ENCODE measurements at regions not wholly inside any gene's neighbourhood (a gene's known extent, or its start where the extent isn't known, plus 50 kb on each side); places are given as distances from the start of the nearest gene placed in this dataset.

DNA sequence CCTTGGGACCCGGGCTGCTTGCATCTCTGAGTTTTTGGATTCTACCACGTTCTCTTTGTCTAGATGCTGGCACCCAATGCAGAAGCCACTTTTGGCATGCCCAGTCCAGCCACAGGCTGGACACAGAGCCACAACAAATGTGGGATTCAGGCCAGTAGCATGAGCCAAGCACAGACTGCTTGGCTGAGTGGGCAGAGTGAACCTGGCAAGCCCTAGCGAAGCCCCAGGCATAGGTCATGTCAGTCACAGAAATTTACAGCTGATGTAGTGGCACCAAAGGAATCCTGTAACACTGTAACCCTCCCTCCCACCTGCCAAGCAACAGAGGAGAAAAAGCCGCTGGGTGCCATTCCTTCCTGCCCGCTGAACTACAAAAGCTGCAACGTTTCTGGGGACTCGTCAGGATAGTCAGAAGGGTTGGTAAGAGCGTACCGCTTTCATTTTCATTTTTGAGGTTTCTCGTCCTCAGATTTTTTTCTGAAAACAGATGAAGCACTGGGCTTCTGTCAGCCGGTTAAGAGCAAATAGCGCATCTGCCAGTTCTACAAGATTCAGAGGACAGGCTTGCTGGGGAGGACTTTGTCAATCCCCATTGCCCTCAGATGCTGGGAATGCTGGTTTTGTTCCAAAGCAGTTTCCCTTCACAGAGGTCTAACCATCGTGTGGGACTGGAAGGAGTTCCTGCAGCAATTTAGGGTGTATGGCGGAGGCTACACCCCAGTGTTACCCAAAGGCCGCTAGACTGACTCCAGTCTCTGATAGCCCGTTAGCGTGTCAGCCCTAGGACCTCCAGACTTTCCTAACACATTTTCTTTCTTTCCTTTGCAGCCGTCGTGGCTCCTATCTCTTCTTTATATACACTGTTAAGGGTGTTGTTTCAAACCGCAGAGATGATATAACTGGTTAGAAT is 399.0 kb downstream of the HTR1A start:
- H3K4me3 ChIP-seq (ENCODE audit: low read length): no peak overlapping the region
- Mint-ChIP-seq H3K27me3 (ENCODE audit: low read depth in 2 of 2) (no peaks in the 10 kb centered on the region), H3K4me3 (no peak overlapping the region), H3K27ac (no peak overlapping the region), H3K9me3 (peaks cover 12 to 22% of the 10 kb centered on the region in 2 donors), H3K36me3 (peaks cover 8% of the 10 kb centered on the region), H3K4me1 (no peaks in the 10 kb centered on the region)
- intact Hi-C loops (cut with micrococcal nuclease): no loop called here
- H3K27me3 ChIP-seq (ENCODE audit: control insufficient read depth, insufficient read depth, low read length): no peaks in the 10 kb centered on the region
- DNase-seq (no peak), ATAC-seq (no peak)
- H3K27ac ChIP-seq (ENCODE audit: low read length): no peak overlapping the region
- no peaks in the 10 kb centered on the region for H3K4me1 ChIP-seq (ENCODE audit: control insufficient read depth, insufficient read depth, low read length)
- 89% methylated on average over 17 of the region's 20 CpGs for WGBS (ENCODE audit: insufficient coverage)
- H3K9me3 ChIP-seq (ENCODE audit: control insufficient read depth, insufficient read depth, low read length): peaks cover 18% of the 10 kb centered on the region
- no peaks in the 10 kb centered on the region for H3K36me3 ChIP-seq (ENCODE audit: control insufficient read depth, insufficient read depth, low read length)
- TF ChIP-seq, protein P1, sequence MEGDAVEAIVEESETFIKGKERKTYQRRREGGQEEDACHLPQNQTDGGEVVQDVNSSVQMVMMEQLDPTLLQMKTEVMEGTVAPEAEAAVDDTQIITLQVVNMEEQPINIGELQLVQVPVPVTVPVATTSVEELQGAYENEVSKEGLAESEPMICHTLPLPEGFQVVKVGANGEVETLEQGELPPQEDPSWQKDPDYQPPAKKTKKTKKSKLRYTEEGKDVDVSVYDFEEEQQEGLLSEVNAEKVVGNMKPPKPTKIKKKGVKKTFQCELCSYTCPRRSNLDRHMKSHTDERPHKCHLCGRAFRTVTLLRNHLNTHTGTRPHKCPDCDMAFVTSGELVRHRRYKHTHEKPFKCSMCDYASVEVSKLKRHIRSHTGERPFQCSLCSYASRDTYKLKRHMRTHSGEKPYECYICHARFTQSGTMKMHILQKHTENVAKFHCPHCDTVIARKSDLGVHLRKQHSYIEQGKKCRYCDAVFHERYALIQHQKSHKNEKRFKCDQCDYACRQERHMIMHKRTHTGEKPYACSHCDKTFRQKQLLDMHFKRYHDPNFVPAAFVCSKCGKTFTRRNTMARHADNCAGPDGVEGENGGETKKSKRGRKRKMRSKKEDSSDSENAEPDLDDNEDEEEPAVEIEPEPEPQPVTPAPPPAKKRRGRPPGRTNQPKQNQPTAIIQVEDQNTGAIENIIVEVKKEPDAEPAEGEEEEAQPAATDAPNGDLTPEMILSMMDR (IDR thresholded peaks at IDR 0.05): no peak

DNA sequence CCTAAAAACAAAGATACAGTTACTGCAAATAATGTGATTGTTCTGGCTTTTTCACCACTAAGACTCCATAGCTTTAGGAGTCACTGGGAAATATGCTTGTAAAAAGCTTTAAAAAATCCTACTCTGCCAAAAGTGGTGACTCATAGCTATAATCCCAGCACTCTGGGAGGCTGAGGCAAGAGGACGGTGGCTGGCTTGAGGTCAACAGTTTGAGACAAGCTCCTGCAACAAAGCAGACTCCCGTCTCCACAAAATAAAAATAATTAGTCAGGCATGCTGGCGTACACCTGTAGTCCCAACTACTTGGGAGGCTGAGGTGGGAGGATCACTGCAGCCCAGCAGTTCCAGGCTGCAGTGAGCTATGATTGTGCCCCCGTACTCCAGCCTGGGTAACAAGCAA is 406.4 kb downstream of the HTR1A start:
- H3K27ac Mint-ChIP-seq: no peak overlapping the region
- WGBS (ENCODE audit: insufficient coverage): 88% methylated on average over 4 of the region's 4 CpGs
- H3K4me1 Mint-ChIP-seq: no peaks in the 10 kb centered on the region
- Histone ChIP-seq H3K4me1 (ENCODE audit: control insufficient read depth, insufficient read depth, low read length) (no peaks in the 10 kb centered on the region), H3K4me3 (ENCODE audit: low read length) (no peak overlapping the region), H3K27me3 (ENCODE audit: control insufficient read depth, insufficient read depth, low read length) (no peaks in the 10 kb centered on the region), H3K36me3 (ENCODE audit: control insufficient read depth, insufficient read depth, low read length) (no peaks in the 10 kb centered on the region), H3K9me3 (ENCODE audit: control insufficient read depth, insufficient read depth, low read length) (no peaks in the 10 kb centered on the region), H3K27ac (ENCODE audit: low read length) (no peak overlapping the region)
- intact Hi-C loops (cut with micrococcal nuclease): no loop called here
- TF ChIP-seq, protein P1 (IDR thresholded peaks at IDR 0.05): no peak
- H3K9me3 Mint-ChIP-seq: peaks cover 8 to 11% of the 10 kb centered on the region in 2 donors
- H3K27me3 Mint-ChIP-seq (ENCODE audit: low read depth in 2 of 2): no peaks in the 10 kb centered on the region
- H3K4me3 Mint-ChIP-seq: no peak overlapping the region
- H3K36me3 Mint-ChIP-seq: no peaks in the 10 kb centered on the region
- DNase-seq: no peak
- no peak for ATAC-seq

DNA sequence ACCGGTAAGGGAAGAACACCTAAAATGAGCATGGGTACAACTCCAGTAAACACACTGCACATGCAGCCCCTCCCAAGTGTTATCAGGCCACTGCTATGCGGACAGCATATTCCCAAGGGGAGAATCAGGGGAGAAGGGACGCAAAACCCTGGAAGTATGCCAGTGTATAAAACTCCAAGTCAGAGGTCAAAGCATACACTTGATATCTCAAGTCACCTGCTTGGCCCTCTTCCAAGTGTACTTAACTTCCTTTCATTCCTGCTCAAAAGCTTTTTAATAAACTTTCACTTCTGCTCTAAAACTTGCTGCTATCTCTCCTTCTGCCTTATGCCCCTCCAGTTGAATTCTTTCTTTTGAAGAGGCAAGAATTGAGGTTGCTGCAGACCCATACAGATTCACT is 408.1 kb downstream of the HTR1A start:
- 85% methylated on average over 3 of the region's 3 CpGs for WGBS (ENCODE audit: insufficient coverage)
- TF ChIP-seq, protein P1 (IDR thresholded peaks at IDR 0.05): no peak
- peaks cover 2 to 4% of the 10 kb centered on the region in 2 donors for H3K9me3 Mint-ChIP-seq
- H3K4me3 Mint-ChIP-seq: no peak overlapping the region
- Histone ChIP-seq H3K27ac (ENCODE audit: low read length) (no peak overlapping the region), H3K36me3 (ENCODE audit: control insufficient read depth, insufficient read depth, low read length) (no peaks in the 10 kb centered on the region), H3K4me3 (ENCODE audit: low read length) (no peak overlapping the region), H3K27me3 (ENCODE audit: control insufficient read depth, insufficient read depth, low read length) (no peaks in the 10 kb centered on the region), H3K4me1 (ENCODE audit: control insufficient read depth, insufficient read depth, low read length) (no peaks in the 10 kb centered on the region), H3K9me3 (ENCODE audit: control insufficient read depth, insufficient read depth, low read length) (no peaks in the 10 kb centered on the region)
- intact Hi-C loops (cut with micrococcal nuclease): no loop called here
- no peak overlapping the region for H3K27ac Mint-ChIP-seq
- DNase-seq (no peak), ATAC-seq (no peak)
- H3K36me3 Mint-ChIP-seq: no peaks in the 10 kb centered on the region
- H3K27me3 Mint-ChIP-seq (ENCODE audit: low read depth in 2 of 2): no peaks in the 10 kb centered on the region
- no peaks in the 10 kb centered on the region for H3K4me1 Mint-ChIP-seq

DNA sequence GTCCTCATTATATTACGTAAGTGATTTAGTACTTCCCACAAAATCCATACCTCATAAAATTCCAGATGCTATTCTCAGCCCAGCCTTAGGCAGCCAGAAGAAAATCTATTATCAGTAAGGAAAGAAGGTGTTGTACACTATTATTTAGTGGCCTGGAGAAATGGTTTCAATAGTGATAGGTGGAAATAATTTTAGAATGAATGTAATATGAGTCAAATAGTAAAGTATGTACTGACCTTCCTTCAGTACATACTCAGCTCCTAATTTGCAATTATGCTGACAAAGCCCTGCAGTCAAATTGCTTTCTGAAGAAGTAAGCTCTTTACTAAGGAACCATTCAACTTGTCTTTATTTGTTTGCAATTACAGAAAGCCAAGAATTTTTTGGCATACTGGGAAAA is 409.2 kb downstream of the HTR1A start:
- H3K36me3 Mint-ChIP-seq: no peaks in the 10 kb centered on the region
- ATAC-seq (no peak), DNase-seq (no peak)
- Histone ChIP-seq H3K4me3 (ENCODE audit: low read length) (no peak overlapping the region), H3K27ac (ENCODE audit: low read length) (no peak overlapping the region), H3K9me3 (ENCODE audit: control insufficient read depth, insufficient read depth, low read length) (no peaks in the 10 kb centered on the region), H3K36me3 (ENCODE audit: control insufficient read depth, insufficient read depth, low read length) (no peaks in the 10 kb centered on the region), H3K27me3 (ENCODE audit: control insufficient read depth, insufficient read depth, low read length) (no peaks in the 10 kb centered on the region), H3K4me1 (ENCODE audit: control insufficient read depth, insufficient read depth, low read length) (no peaks in the 10 kb centered on the region)
- peaks cover 2 to 4% of the 10 kb centered on the region in 2 donors for H3K9me3 Mint-ChIP-seq
- intact Hi-C loops (cut with micrococcal nuclease): no loop called here
- H3K27ac Mint-ChIP-seq: no peak overlapping the region
- TF ChIP-seq, protein P1 (IDR thresholded peaks at IDR 0.05): no peak
- no peaks in the 10 kb centered on the region for H3K4me1 Mint-ChIP-seq
- no peak overlapping the region for H3K4me3 Mint-ChIP-seq
- no CpG with 5 or more reads among the region's 1 CpG for WGBS (ENCODE audit: insufficient coverage)
- H3K27me3 Mint-ChIP-seq (ENCODE audit: low read depth in 2 of 2): no peaks in the 10 kb centered on the region
